Testis (tissue), 2 donors: ENCODE measurements at regions not wholly inside any gene's neighbourhood (a gene's known extent, or its start where the extent isn't known, plus 50 kb on each side); places are given as distances from the start of the nearest gene placed in this dataset.

Source experiments
- DNase-seq: peaks from one replicate; pipeline ENCODE4 v3.0.0-alpha.2; 2019
- H3K27ac ChIP-seq, 2 donors: fragments of 200-600 bp; sonication (generic); one replicate each; pipeline ENCODE4 v1.5.1; 2019
- H3K27me3 ChIP-seq: fragments of 200-600 bp; sonication (generic); one replicate; pipeline ENCODE4 v1.5.1; 2019
- H3K36me3 ChIP-seq: fragments of 200-600 bp; sonication (generic); one replicate; pipeline ENCODE4 v1.5.1; 2017; ENCODE audit warnings: low read depth; ENCODE audit errors: missing control alignments
- H3K4me1 ChIP-seq: fragments of 200-600 bp; sonication (generic); one replicate; pipeline ENCODE4 v1.5.1; 2019
- H3K4me3 ChIP-seq, 2 donors: fragments of 200-600 bp; sonication (generic); one replicate each; pipeline ENCODE4 v1.5.1; 2017 to 2019
- H3K9me3 ChIP-seq: fragments of 200-600 bp; sonication (generic); one replicate; pipeline ENCODE4 v1.5.1; 2017
- POLR2A ChIP-seq: fragments of 450-650 bp; IDR thresholded peaks from one replicate; pipeline ENCODE4 v1.6.1; 2017; ENCODE audit warnings: antibody characterized with exemption, mild to moderate bottlenecking, moderate library complexity
- WGBS, 2 donors: methylation state at CpG; one replicate each; pipeline ENCODE4 v1.1.5; 2018; 5-methylcytosine and 5-hydroxymethylcytosine counted together
- intact Hi-C: fragments of 100-400 bp; cut with DNase I; formaldehyde crosslinking; loops from one replicate; pipeline ENCODE4 v1.15.1; 2023; ENCODE audit warnings: low total_unique reads
- TF ChIP-seq, protein P1 (sequence below), 3 experiments: fragments of 450-650 bp in 2 of 3; fragments of 200-600 bp in 1 of 3; sonication (generic) in 1 of 3; IDR thresholded peaks; one replicate each; pipeline ENCODE4 v1.5.1; 2016 to 2019; ENCODE audit warnings: antibody characterized with exemption in 3 of 3, mild to moderate bottlenecking in 2 of 3, moderate library complexity in 1 of 3

DNA sequence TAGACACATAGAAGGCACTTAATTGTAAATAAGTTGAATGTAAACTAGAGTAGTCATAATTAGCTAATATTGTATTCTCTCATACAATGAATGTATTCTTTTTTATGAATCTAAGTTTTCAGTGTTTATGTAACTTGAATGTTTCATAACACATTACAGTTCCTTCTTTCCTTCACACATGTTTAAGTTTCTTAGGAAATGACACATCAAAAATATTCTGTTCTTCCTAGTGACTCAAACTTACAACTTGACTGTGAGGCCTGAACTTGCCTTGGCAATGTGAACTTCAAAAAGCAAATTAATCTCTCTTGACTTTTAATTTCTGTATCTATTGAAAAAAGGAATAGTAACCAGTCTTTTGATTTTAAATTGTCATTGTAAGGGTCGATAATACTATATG is 700.1 kb downstream of the KCNT2 start:
- WGBS, 2 donors: 78 to 82% methylated on average over 1 of the region's 1 CpG

DNA sequence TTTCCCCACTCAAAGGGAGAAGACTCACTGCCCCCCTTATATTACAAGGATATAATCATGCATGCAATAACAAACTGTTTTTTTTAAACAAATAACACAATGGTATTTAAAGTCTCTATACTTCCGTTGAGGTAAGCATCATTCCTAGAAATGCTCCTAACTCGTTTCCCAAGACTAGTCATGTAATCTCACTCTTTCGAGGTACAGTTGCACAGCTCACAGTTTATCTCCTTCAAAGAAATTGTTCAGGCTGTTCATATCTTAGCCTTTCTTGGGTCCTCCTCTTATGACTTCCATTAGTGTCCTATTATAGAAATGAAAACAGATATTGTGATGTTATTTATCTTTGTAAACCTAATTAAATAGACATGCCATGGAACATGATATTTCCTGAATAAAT is 705.0 kb downstream of the KCNT2 start:
- H3K4me1 ChIP-seq: no peaks in the 10 kb centered on the region
- H3K27me3 ChIP-seq: no peaks in the 10 kb centered on the region
- no peak for DNase-seq
- no peak overlapping the region for H3K27ac ChIP-seq
- no peak overlapping the region for H3K4me3 ChIP-seq
- intact Hi-C loops: no loop called here
- no peaks in the 10 kb centered on the region for H3K36me3 ChIP-seq
- no peaks in the 10 kb centered on the region for H3K9me3 ChIP-seq
- no peak for TF ChIP-seq POLR2A
- TF ChIP-seq, protein P1, sequence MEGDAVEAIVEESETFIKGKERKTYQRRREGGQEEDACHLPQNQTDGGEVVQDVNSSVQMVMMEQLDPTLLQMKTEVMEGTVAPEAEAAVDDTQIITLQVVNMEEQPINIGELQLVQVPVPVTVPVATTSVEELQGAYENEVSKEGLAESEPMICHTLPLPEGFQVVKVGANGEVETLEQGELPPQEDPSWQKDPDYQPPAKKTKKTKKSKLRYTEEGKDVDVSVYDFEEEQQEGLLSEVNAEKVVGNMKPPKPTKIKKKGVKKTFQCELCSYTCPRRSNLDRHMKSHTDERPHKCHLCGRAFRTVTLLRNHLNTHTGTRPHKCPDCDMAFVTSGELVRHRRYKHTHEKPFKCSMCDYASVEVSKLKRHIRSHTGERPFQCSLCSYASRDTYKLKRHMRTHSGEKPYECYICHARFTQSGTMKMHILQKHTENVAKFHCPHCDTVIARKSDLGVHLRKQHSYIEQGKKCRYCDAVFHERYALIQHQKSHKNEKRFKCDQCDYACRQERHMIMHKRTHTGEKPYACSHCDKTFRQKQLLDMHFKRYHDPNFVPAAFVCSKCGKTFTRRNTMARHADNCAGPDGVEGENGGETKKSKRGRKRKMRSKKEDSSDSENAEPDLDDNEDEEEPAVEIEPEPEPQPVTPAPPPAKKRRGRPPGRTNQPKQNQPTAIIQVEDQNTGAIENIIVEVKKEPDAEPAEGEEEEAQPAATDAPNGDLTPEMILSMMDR (IDR thresholded peaks at IDR 0.05): no peak
- WGBS, 2 donors: 64 to 69% methylated on average over 3 of the region's 3 CpGs

More for the DNA sequence above, 700.1 kb downstream of the KCNT2 start:
- TF ChIP-seq, protein P1 (IDR thresholded peaks at IDR 0.05): no peak
- no peak for TF ChIP-seq POLR2A
- DNase-seq: no peak
- Histone ChIP-seq H3K4me1 (no peaks in the 10 kb centered on the region), H3K4me3 (no peak overlapping the region), H3K9me3 (no peaks in the 10 kb centered on the region), H3K36me3 (no peaks in the 10 kb centered on the region), H3K27me3 (no peaks in the 10 kb centered on the region), H3K27ac (no peak overlapping the region)
- intact Hi-C loops: no loop called here

DNA sequence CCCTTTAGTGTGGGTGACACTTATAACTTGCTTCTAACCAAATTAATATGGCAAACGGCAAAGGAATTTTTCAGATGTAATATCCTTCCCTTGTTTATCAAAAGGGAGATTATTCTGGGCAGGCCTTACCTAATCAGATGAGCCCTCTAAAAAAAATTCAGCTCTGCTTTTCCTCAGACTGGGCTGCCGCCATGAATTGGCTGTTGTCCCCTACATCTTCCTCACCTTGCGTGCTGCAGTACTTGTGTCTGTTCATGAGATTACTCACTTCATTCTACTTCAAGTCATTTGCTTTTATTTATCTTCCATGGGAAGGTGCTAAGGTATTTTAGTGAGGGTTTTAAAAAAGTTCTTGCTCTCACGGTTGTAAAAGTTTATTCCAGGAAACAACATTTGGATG is 705.5 kb downstream of the KCNT2 start:
- H3K36me3 ChIP-seq: no peaks in the 10 kb centered on the region
- no peak for DNase-seq
- intact Hi-C loops: no loop called here
- no peaks in the 10 kb centered on the region for H3K9me3 ChIP-seq
- WGBS, 2 donors: 73 to 74% methylated on average over 4 of the region's 4 CpGs
- H3K4me1 ChIP-seq: no peaks in the 10 kb centered on the region
- no peak overlapping the region for H3K4me3 ChIP-seq
- no peak overlapping the region for H3K27ac ChIP-seq
- H3K27me3 ChIP-seq: no peaks in the 10 kb centered on the region
- TF ChIP-seq, protein P1 (IDR thresholded peaks at IDR 0.05): no peak
- no peak for TF ChIP-seq POLR2A

DNA sequence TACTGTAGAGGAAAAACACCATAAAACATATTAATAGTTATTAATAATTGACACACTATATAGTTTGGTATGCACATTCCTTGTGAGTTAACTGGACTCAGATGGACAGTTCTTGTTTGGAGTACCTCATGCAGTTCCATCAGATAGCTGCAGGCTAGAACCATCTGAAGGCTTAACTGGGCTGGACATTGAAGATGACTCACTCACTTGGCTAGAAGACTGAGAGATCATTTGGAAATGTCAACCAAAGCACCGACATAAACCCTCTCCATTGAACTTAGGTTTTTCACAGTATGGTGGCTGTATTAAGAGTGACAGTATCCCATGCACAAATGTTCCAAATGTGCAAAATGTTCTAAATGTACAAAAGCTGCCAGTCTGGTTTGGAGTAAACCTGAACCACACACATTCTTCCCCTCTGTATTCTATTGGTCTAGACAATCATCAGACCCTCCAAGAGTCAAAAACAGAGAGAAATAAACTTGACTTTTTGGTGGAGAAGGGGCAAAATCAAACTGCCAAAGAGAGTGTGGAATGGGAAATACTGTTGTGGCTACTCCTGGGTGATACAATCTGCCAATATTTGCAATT is 708.4 kb downstream of the KCNT2 start:
- Histone ChIP-seq H3K27me3 (no peaks in the 10 kb centered on the region), H3K4me3 (no peak overlapping the region), H3K27ac (no peak overlapping the region), H3K36me3 (no peaks in the 10 kb centered on the region), H3K9me3 (no peaks in the 10 kb centered on the region), H3K4me1 (peaks cover 3% of the 10 kb centered on the region)
- TF ChIP-seq POLR2A: no peak
- TF ChIP-seq, protein P1 (IDR thresholded peaks at IDR 0.05): no peak
- WGBS, 2 donors: 46 to 59% methylated on average over 1 of the region's 1 CpG
- no peak for DNase-seq
- intact Hi-C loops: no loop called here

DNA sequence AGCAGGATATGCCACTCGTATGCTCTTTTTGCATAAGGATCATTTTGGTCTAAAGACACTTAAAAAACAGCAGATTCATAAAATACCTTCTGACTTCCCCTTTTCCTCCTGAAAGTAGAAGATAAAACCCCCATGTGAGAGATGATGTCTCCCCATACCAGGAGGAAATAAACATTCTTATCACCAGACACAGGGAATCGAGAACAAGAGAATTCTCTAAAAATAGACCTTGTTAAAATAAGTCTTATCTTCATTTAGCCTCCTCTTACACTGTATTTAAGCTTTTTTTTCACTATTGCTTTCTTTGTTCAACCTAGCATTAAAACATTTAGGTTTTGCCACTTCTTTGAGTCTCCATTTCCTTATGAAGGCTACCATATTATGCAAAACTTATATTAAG is 709.3 kb downstream of the KCNT2 start:
- peaks cover 10% of the 10 kb centered on the region for H3K4me1 ChIP-seq
- H3K9me3 ChIP-seq: no peaks in the 10 kb centered on the region
- TF ChIP-seq, protein P1 (IDR thresholded peaks at IDR 0.05): no peak
- H3K27me3 ChIP-seq: no peaks in the 10 kb centered on the region
- intact Hi-C loops: no loop called here
- no peaks in the 10 kb centered on the region for H3K36me3 ChIP-seq
- no peak overlapping the region for H3K4me3 ChIP-seq
- H3K27ac ChIP-seq: no peak overlapping the region
- 29 to 36% methylated on average over 2 of the region's 2 CpGs for WGBS, 2 donors
- no peak for DNase-seq
